ENCODE measurements at regions not wholly inside any gene's neighbourhood (a gene's known extent, or its start where the extent isn't known, plus 50 kb on each side); places are given as distances from the start of the nearest gene placed in this dataset.

DNA sequence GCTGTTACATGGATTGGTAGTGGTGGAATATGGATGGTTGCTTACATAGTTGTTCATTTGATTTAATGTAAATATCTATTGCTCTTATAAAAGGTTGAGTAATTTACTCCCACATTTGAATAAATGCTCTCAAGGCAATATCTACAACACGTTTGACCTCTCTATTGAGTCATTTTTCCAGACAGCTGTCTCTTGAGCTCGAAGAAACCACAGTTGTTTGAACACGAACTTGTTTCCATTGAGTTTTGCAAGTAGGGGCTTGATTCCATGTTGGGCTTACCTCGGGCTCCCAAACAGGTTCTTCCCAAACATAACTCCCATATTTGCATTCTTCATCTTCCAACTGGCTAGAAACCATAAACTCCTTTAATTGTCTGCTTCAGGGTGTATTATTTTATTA, 115.0 kb upstream of the HMHB1 start:
- H3K27ac ChIP-seq (ENCODE audit: low read depth, low read length), result no peak overlapping the region
- H3K4me1 ChIP-seq (replicated peaks in 1 of 4; ENCODE audit: control insufficient read depth in 3 of 4, insufficient read depth in 4 of 4, low read length in 3 of 4), result no peaks in the 10 kb centered on the region
- no peak for TF ChIP-seq CREB1 (IDR thresholded peaks at IDR 0.05)
- TF ChIP-seq ZNF274 (IDR thresholded peaks at IDR 0.05; ENCODE audit: borderline replicate concordance, extremely low read depth, low read length), result no peak
- WGBS, 2 experiments (ENCODE audit: extremely low coverage in 1 of 2, insufficient coverage in 1 of 2, insufficient read length in 1 of 2, insufficient replicate concordance in 2 of 2, low coverage in 1 of 2, low lambda C conversion rate in 2 of 2, missing lambda C conversion rate in 1 of 2), result 89% methylated on average over 4 of the region's 4 CpGs; no CpG with 5 or more reads in 1 of the 2 experiments
- H3K56ac ChIP-seq (replicated peaks; ENCODE audit: insufficient read length, low read depth, low read length), result no peak overlapping the region
- no peak overlapping the region for H3K4ac ChIP-seq (replicated peaks; ENCODE audit: insufficient read length, low read depth, low read length)
- no peak overlapping the region for H2BK15ac ChIP-seq (ENCODE audit: low read length)
- H2BK12ac ChIP-seq (ENCODE audit: low read depth, low read length), result no peak overlapping the region
- no peak overlapping the region for H2BK5ac ChIP-seq (ENCODE audit: low read depth, low read length)
- H3K9ac ChIP-seq (replicated peaks in 1 of 4; ENCODE audit: extremely low read depth in 1 of 4, low read depth in 3 of 4, low read length in 3 of 4), result no peak overlapping the region
- H3K4me3 ChIP-seq (ENCODE audit: extremely low read depth in 1 of 4, insufficient read depth in 2 of 4, low read depth in 3 of 4, low read length in 4 of 4), result no peak overlapping the region
- no peaks in the 10 kb centered on the region for H4K20me1 ChIP-seq (replicated peaks in 1 of 2; ENCODE audit: control insufficient read depth in 1 of 2, insufficient read depth in 2 of 2, low read length in 2 of 2)
- H3K4me2 ChIP-seq (ENCODE audit: insufficient read depth in 1 of 2, low read depth in 2 of 2, low read length in 2 of 2), result no peak overlapping the region
- no peak overlapping the region for H4K91ac ChIP-seq (replicated peaks; ENCODE audit: insufficient read length, low read length)
- FAIRE-seq (no peak), DNase-seq (ENCODE audit: low read depth in 1 of 2, low spot score in 2 of 2) (no peak)
- H3K14ac ChIP-seq (ENCODE audit: insufficient read length), result no peak overlapping the region
- H3K79me2 ChIP-seq (ENCODE audit: control insufficient read depth in 1 of 2, insufficient read depth in 2 of 2, low read length in 2 of 2), result no peaks in the 10 kb centered on the region
- no peak overlapping the region for H2BK20ac ChIP-seq (ENCODE audit: low read length)
- no peak overlapping the region for H3K18ac ChIP-seq (ENCODE audit: extremely low read depth, low read length)
- ChIA-PET POLR2A (ENCODE audit: partially characterized antibody) (no interaction called here), CTCF (ENCODE audit: partially characterized antibody) (interaction anchor here (0.6 kb wide), 1 partner anchor 12 kb away, joined by 3 read pairs; no protein-coding TSS in a partner anchor)
- H3K36me3 ChIP-seq (ENCODE audit: control insufficient read depth in 2 of 4, insufficient read depth in 4 of 4, low read length in 3 of 4), result no peaks in the 10 kb centered on the region
- H3K23me2 ChIP-seq (ENCODE audit: low read depth, low read length), result no peaks in the 10 kb centered on the region
- no peaks in the 10 kb centered on the region for H3K27me3 ChIP-seq (replicated peaks in 1 of 4; ENCODE audit: control insufficient read depth in 3 of 4, extremely low read depth in 1 of 4, insufficient read depth in 3 of 4, low read length in 3 of 4)
- H3K23ac ChIP-seq (ENCODE audit: insufficient read length), result no peak overlapping the region
- H2AK5ac ChIP-seq (ENCODE audit: low read depth, low read length), result no peak overlapping the region
- H2BK120ac ChIP-seq (replicated peaks; ENCODE audit: low read depth, low read length), result no peak overlapping the region
- no peak overlapping the region for H2AFZ ChIP-seq (ENCODE audit: low read length)
- no peaks in the 10 kb centered on the region for H3K9me3 ChIP-seq (ENCODE audit: insufficient read depth in 2 of 2, low read depth in 1 of 2, low read length in 1 of 2)
- no peaks in the 10 kb centered on the region for H3K79me1 ChIP-seq (ENCODE audit: low read depth, low read length)
- no peak overlapping the region for H4K5ac ChIP-seq (ENCODE audit: insufficient read length, low read depth, low read length)
- H4K8ac ChIP-seq (ENCODE audit: extremely low read depth, insufficient read depth, low read length), result no peak overlapping the region
